GM19324 (cell line): ENCODE measurements at regions not wholly inside any gene's neighbourhood (a gene's known extent, or its start where the extent isn't known, plus 50 kb on each side); places are given as distances from the start of the nearest gene placed in this dataset.

Source experiments
- ATAC-seq: cut with Tn5 transposase; IDR thresholded peaks from one replicate; pipeline ENCODE4 v1.9.1; 2021; ENCODE audit warnings: mild to moderate bottlenecking, moderate library complexity; ENCODE audit not compliant: unreplicated experiment, low FRiP score

DNA sequence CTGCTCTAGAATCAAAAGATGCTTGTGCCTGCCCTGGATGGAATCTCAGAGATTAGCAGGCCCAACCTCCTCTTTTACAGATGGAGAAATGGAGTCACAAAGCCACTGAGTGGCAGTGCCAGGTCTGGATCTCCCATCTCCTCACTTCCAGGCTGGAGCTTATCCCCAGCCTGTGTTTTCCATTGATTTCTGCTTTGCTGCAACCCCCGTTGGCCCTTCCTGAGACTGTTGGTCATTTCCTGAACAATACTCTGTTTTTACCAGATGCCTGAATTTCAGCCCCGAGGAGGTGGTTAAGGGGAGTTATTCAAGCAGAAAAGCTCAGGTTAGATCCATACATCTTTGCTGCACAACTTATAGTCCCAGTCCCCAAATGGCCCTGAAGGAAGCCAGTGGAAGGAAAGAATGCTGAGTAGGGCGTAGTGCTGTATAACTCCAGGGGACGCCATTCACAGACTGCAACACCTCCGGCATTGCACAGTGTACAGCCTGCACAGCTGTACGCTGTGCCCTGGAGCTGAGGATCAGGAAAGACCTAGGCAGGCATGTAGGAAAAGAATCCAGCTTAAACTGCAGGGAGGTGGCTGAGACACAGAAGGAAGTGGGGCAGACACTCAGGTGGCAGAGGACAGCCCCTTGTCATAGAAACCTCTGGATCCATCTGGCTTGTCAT lies 77.5 kb downstream of the RPLP1 start:
- no peak for ATAC-seq

DNA sequence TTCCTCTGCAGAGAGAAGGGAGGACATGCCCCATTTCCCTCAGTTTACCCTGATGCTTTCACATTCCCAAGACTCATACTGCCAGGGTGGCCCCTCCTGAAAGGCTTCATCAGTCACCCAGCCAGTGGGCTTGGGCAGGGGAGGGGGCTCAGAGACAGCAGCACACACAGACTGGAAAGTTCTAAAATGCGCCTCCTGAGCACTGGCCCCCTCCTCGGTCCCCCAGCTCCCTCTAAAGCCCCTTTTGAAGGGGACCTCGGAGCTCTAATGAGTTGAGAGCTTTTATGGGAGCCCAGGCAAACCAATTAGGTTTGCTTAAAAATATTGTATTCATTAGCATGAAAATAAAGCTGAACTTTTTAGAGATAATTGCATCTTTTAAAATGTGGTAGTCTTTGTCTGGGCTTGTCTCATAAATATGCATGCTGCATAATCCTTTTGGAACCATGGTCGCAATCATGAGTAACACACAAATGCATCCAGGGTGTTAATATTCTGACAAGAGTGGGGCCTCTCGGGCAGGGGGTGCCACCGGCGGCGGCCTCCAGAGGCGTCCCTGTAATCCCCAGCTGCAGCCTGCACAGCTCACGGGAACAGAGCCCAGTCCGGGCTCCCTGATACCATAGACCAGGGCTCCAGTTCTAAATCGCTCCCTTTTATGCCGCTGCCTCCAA lies 78.5 kb downstream of the RPLP1 start:
- no peak for ATAC-seq

DNA sequence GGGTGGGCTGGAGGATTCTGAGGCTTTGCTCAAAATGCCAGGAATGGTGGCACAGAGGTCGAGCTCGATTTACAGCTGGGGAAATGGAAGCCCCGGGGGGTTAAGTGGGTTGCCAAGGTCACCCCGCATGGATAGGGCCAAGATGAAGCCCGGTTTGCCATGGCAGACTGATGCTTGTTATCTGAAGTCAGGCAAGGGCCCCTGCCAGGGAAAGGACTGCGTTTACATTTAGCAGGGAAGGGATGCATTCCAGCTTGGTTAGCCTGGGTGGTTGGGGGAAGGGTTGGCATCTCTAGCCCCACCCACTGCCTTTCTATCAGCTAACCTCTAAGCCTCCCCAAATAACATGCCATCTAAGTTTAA lies 79.0 kb downstream of the RPLP1 start:
- no peak for ATAC-seq

DNA sequence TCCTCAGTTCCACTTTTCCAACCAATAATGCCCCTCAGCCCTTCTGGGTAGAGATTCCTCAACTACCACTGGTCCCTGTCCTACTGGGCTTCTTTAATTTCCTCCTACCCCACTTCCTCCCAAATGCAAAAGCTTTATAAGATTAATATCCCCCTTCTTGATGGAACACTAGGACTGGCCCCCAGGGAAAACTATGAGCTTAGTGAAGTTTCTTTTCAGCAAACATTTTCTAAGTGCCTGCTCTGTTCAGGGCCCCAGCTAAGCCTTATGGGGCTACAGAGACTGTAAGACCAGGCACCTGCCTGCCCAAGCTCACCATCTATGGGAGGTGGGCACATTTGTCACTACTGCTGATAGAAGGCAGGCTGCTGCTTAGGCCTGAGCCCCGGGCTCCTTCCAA lies 79.4 kb downstream of the RPLP1 start:
- no peak for ATAC-seq

DNA sequence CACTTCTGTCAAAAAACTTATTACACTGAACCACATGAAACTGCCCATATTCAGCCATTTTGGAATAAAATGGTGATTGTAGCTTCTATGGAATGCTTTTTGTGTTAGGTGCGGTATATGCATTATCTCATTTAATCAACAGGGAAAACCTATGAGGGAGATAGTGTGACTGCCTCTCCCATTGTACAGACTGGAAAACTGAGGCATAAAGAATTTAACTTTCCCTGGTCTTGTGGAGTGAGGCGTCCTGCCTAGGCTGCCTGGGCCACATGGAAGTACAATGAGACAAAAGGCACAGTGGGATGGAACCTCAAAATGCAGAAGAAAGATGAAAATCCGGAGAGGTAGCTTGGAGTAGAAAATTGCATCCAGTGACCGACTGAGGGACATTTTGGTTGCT lies 80.2 kb downstream of the RPLP1 start:
- ATAC-seq = no peak

DNA sequence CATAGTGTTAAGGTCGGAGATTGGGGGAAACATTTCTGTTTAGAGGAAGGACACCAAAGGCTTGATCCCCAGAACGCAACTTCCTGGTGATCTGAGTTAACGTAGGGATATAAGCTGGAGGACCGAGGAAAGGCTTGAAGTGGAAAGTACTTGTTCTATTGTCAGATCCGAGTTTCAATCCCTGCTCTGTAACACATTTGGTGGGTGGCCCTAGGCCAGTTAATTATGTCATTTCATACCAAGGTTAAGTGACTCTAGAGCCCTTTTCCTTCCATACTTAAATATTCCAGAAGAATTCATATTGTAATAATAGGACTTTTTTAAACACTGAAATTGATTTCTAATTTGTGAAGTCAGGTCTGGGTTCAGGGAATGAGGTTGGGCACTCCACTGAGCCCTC lies 80.9 kb downstream of the RPLP1 start:
- no peak for ATAC-seq

DNA sequence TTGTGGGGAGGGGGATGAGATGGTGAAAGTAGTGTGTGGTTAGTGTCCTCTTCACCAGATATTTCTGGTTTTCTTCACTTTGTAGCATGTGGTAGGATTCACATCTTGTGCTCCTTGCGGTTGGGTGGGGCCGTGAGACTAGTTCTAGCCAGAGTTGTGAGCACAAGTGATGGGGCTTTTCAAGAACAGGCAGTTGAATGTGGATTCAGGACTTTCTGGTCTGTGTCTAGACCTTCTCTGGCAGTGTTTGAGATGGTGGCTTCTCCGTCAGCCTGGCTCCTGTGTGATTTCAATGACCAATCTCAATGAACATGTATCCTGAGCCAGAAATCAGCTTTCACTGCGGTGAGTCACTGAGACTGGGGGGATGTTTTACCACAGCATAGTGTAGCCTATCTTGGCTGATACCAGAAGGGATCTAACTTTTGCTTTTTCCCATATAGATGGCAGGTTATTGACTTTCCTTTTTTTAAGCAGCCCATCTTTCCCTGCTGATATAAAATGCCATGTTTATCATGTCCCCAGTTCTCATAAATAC lies 82.6 kb downstream of the RPLP1 start:
- ATAC-seq = no peak

DNA sequence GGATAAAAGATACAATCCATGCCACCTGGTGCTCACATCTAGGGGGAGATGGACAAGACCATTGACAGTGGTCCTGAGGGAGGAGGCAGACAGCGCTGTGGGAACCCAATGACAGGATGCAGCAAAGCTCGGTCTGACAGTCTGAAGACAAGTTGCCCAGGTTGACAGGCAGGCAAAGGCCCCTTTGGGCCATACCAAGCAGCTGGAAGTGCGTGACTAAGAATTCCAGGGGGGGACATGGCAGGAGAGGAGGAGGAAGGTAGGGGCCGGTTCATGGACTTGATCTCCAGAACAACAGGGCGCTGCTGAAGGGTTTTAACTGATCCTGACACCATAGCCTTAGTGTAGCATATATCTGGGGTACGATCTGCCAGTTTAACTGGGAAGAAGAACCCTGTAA lies 83.4 kb downstream of the RPLP1 start:
- ATAC-seq = no peak

DNA sequence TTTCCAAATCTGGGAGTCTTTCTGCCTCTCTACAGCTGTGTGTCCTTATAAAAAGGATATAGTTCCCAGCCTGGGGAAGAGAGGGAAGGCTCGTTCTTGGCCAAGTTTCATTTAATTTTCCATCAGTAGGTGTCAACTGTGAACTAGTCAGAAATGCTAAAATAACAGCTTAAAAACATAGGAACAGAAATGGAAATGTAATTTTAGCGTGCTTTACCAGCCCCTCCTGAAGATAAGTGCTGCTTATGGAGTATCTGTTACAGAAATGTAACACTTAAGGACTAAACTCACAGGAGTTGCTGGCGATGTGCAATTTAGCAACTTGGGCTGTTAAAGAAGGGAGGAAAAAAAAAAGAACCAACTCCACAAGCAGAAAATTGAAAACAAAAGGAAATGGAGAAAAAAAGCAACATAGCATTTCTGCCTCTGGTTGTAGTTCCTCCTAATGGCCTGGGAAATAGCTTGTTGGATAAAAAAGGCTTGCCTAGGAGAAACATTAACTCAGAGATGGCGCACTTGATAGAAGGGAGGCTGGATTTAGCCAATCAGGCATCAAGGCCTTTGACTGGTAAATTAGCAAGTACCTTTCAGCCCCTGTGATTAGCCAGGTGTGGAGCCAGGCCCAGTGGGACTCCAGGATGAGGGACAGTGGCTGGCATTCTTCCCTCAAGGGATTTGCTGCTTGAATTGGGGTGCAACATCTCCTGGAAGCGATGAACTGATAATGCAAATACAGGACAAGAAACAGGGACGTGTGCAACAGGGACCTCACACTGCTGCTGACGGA lies 84.3 kb downstream of the RPLP1 start:
- no peak for ATAC-seq

DNA sequence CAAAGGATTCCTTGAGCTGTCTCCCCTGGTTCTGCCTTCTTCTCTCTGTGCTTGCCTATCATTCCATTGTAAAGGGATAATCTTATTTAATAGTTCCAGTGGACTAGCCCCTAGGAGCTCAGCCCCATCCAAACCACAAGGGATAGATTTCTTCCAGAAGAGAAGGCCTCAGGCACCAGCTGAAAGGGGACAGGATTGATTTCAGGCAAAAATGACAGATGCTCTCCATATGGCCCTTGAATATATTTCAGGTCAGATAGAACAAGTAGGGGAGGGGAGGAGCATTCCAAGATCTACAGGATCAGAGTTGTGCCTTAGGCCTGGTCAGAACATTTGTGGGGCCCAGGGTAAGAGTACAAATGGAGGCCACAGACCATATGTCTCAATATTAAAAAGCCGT lies 85.3 kb downstream of the RPLP1 start:
- ATAC-seq = no peak

DNA sequence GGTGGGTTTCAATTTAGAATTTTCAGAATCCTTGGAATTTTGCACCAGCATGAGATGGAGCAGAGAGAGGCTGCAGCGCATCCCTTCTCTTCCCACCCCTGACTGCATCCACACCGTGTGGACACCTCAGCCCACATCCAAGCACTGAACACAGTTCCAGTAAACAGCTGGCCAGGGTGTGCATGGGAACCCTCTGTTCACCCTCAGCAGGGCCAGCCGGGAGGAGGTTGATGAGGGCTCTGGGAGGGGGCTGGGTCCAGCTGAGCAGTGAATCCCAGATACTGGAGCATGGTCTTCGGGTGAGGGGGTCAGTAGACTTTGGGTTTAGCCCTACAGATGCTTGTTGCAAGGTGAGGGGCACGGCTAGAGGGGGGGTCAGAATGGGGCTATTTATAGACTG lies 85.8 kb downstream of the RPLP1 start:
- ATAC-seq = no peak

DNA sequence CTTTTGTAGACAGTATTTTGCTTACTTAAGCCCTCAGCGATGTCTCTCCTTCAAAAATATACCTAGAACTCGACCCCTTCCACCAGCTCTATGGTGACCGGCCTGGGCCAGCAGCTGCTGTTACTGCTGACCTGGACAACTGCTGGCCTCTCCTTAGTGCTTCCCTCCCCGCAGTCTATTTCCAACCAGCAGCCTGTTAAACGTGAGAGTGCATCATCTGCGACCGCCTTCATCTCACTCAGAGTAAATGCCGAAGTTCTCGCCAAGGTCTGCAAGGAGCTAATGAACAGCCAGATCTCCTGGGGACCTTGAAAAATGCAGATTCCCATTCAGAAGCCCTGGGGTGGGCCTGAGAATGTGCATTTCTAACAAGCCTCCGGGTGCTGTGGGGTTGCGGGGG lies 86.7 kb downstream of the RPLP1 start:
- no peak for ATAC-seq

DNA sequence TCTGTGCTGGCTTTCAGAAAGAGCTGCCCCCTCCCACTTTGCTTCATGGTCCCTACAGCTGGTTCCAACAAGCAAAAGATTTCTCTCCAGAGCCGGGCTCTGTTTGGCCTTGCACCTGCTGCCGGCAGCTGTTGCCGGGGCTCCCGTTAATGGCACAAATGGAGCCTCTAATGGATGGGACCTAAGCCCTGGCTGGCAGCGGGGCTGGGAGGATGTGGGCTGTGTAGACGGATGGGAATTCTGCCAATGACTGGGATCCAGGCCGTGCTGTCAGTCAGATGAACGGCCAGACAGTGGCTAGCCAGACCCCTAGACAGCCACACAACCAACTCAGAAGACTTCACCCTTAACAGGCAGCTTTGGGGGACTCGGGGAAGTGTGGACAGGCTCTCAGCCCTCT lies 88.0 kb downstream of the RPLP1 start:
- no peak for ATAC-seq

DNA sequence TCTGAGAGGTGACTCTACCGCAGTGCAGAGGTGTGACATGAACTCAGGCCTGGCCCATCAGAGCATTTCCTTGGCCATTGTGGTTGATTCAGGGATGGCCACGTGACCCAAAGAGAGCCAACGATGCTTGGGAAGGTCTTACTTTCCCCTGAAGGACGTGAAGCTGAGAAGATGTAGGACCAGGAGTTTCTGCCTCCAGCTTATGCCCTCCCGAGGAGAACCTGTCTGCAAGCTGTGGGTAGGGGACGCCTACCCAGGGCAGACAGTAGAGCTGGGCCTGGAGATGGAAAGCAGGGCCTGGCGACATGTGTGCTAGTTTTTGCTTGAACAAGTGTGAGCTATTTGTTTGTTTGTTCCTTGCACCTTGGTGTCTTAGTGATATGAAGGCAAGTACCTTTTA lies 89.4 kb downstream of the RPLP1 start:
- no peak for ATAC-seq

DNA sequence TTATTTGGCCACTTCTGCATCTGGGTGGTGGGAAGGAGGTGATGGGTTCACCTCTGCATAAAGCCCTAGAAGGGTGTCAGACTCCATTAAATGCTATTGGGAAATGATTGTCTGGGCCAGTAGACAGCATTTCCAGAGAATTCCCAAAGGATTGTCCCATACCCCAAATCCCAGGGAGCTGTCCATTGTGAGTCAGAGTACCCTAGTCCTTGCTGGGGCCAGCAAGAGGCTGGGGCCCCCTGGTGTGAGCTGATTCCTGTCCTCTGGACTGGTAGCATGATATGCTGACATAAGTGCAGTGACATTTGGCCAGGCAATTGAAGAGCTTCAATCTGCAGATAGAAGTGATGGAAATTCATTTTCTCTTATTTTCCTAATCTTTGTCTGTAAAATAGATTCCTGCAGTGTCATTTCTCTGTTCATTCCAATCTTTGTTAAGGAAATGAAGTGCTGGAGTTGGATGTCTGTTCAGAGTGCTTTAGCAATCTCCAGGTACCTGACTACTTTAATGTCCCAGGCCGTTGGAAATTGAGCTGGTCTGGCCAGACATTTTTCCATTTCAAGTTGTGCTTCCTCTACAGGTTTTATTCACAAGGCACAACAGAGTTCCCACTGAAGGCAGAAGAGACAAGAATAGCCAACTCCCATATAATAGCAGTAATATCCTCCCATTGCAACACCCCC lies 91.2 kb downstream of the RPLP1 start:
- ATAC-seq = no peak

DNA sequence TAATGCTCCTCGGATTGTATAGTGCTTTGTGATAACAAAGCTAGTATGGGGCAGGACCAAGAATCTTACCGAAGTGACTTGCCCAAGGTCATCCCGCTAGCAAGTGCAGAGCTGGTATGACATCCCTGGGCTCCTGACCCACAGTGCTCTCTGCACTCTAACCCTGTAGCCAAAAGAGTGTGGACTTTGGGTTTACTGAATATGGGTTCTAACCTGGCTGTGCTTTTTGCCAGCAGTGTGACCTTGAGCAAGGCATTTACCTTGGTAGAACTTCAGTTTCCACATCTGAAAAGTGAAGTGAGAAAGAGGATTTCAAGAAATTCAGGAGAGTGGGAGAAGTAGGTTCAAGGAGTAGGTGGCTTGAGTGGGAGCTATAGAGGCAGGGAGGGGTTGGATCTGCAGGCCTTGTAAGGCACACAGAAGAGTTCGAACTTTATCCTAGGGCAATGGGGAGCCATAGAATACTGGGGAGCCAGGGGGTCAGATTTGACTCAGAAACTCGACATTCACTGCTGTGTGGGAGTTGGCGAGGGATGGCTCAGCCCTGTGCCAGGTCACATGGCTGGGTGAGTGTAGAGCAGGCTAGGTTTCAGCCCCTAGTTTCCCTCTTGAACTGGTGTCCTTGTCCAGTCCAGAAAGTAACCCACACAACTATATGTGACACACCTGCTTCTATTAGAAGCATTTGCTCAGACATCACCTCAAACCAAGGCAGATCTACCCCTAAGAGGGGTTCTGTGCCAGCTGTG lies 91.9 kb downstream of the RPLP1 start:
- no peak for ATAC-seq

DNA sequence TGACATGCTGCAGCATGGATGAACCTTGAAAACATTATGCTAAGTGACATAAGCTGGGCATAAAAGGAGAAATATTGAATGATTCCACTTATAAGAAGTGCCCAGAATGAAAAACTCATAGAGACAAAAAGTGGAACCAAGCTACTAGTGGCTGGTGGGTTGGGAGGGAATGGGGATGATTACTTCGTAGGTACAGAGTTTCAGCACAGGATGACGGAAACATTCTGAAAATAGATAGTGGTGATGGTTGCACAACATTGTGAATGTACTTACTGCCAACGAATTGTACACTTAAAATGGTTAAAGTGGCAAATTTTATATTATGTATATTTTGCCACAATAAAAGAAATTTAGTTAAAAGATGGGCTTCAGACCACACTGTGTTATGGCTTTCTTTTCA lies 93.6 kb downstream of the RPLP1 start:
- ATAC-seq = no peak

DNA sequence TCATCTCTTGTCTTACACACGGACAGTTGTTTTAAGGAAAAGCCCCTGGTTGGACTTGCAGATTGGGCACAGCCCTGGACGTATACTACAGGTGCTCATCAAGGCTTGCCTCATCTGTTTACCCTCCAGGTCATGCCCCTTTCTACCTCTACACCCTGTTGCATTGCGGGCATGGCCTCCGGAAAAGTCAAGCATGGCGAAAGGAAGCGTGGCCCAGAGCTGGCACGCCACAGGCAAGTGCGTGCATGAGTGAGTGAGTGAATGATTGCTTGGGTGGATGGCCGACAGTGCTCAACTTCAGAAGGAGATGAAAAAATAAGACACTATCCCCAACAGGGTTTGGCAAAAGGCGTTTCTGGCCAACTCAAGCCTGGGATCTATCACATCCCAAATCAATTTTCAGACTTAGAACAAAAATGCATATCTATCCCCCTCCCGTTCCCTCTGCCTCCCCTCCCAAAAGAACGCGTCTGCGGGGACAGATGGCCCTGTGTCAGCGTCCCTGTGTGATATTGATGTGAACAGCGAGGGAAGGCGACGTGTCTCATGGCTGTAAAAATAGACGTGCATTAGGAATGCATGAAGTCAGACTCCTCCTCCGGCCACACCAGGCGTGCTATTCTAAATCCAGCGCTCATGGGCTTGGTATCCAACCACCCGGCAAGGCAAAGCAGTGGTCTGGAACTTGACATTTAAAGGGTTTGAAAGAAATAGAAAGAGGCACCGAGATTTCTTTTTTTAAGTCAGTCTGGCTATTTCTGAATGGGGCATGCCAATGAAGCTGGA lies 96.0 kb downstream of the RPLP1 start:
- ATAC-seq = no peak

DNA sequence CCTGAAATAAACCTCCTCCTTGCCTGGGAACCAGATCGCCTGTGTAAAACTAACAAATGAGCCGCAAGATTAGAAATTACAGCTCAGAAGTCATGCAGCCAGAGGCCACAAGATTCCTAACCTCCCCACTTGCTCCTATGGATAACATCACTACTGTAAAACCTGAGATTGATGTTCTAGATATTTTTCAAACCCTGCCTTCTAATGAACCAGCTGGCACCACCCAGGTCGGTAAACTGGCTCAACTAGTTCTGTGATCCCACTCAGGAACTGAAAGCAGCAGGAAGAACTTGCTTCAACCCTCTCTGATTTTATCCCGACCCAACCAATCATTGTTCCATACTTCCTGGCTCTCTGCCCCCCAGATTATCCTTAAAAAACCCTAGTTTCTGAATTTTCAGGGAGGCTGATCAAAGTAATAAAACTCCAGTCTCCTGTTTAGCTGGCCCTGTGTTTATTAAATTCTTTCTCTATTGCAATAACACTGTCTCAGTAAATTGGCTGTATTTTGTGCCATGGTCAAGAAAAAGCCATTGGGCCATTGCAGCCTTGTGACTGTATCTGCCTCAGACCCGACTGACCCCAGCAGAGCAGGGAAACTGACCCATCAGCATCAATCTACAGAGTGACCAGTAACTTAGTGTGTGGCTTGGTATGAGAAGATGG lies 98.9 kb downstream of the RPLP1 start:
- no peak for ATAC-seq
